HEK293T (cell line): ENCODE measurements at regions not wholly inside any gene's neighbourhood (a gene's known extent, or its start where the extent isn't known, plus 50 kb on each side); places are given as distances from the start of the nearest gene placed in this dataset.

Experiments used
- BHLHE40 ChIP-seq: fragments of 450-650 bp; IDR thresholded peaks from 2 replicates; pipeline ENCODE4 v1.6.1; 2016; ENCODE audit warnings: mild to moderate bottlenecking, moderate library complexity, borderline replicate concordance
- FOXK2 ChIP-seq: fragments of 450-650 bp; IDR thresholded peaks from 2 replicates; pipeline ENCODE4 v1.6.1; 2016; ENCODE audit warnings: mild to moderate bottlenecking
- L3MBTL2 ChIP-seq: fragments of 450-650 bp; conservative IDR thresholded peaks from 2 replicates; pipeline ENCODE4 v1.6.1; 2016; ENCODE audit warnings: mild to moderate bottlenecking
- LEF1 ChIP-seq: fragments of 450-650 bp; IDR thresholded peaks from 2 replicates; pipeline ENCODE4 v1.6.1; 2017; ENCODE audit warnings: mild to moderate bottlenecking, borderline replicate concordance
- NFRKB ChIP-seq: fragments of 450-650 bp; IDR thresholded peaks from 2 replicates; pipeline ENCODE4 v1.6.1; 2016; ENCODE audit warnings: mild to moderate bottlenecking, moderate library complexity
- SP1 ChIP-seq: fragments of 450-650 bp; IDR thresholded peaks from 2 replicates; pipeline ENCODE4 v1.6.1; 2017
- TARDBP ChIP-seq: fragments of 450-650 bp; IDR thresholded peaks from 2 replicates; pipeline ENCODE4 v1.6.1; 2016
- ZNF384 ChIP-seq: fragments of 450-650 bp; IDR thresholded peaks from 2 replicates; pipeline ENCODE4 v1.6.1; 2016

DNA sequence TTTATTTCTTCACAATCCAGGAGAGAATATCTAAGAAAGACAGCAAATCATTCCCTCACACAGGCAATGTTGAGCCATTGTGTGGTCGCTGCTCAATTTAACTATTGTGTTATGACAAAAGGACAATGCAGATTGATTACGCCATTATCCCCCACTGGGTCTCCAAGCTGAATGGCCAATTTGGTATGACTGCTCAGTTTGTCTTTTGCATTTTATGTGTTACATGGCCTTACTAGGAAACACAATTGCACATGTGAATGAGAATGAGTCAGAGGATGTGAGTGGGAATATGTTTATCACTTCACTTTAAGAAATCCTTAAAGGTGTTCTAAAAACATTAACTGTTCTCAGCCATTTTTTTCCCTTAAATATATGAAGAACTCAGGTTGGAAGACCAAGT, 108.3 kb downstream of the FAM174A start:
- TF ChIP-seq LEF1 (no peak), TARDBP (no peak), SP1 (no peak), FOXK2 (no peak), BHLHE40 (no peak), ZNF384 (no peak), L3MBTL2 (no peak), NFRKB (no peak)
